Liver (tissue), 3 donors: ENCODE measurements at regions not wholly inside any gene's neighbourhood (a gene's known extent, or its start where the extent isn't known, plus 50 kb on each side); places are given as distances from the start of the nearest gene placed in this dataset.

Source experiments
- FOXA1 ChIP-seq: IDR thresholded peaks from 2 replicates; pipeline ENCODE4 v1.6.1; 2016; ENCODE audit warnings: antibody characterized with exemption
- JUND ChIP-seq, 2 donors: IDR thresholded peaks; 2 replicates each; pipeline ENCODE4 v1.6.1; 2016; ENCODE audit warnings: antibody characterized with exemption in 2 of 2
- TF ChIP-seq, protein P1 (sequence below): fragments of 150-350 bp; IDR thresholded peaks from 2 replicates; pipeline ENCODE4 v1.5.1; 2017; ENCODE audit warnings: improper control_type of control experiment, low read depth, low read length; ENCODE audit not compliant: missing input control
- donor health status: healthy.
- donor health status: healthy.

DNA sequence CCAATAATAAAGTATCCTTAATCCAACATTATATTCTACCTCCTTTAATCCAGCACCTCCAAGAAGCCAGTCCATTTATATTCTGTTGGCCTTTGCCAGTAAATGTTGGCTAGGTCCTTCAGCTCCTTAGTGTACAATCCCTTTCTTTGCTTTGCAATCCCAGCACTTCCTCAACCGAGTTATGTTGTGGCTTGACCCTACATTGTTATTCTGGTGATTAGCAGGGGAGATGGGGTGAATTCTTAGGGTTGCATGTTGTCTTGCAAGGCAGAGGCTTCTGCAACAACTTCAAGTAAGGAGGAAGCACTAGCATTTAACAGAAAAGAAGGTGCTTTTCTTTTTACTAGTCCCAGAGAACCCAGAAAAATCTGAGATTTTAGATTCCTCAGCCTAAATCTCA is 127.2 kb downstream of the CD47 start:
- TF ChIP-seq, protein P1, sequence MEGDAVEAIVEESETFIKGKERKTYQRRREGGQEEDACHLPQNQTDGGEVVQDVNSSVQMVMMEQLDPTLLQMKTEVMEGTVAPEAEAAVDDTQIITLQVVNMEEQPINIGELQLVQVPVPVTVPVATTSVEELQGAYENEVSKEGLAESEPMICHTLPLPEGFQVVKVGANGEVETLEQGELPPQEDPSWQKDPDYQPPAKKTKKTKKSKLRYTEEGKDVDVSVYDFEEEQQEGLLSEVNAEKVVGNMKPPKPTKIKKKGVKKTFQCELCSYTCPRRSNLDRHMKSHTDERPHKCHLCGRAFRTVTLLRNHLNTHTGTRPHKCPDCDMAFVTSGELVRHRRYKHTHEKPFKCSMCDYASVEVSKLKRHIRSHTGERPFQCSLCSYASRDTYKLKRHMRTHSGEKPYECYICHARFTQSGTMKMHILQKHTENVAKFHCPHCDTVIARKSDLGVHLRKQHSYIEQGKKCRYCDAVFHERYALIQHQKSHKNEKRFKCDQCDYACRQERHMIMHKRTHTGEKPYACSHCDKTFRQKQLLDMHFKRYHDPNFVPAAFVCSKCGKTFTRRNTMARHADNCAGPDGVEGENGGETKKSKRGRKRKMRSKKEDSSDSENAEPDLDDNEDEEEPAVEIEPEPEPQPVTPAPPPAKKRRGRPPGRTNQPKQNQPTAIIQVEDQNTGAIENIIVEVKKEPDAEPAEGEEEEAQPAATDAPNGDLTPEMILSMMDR: no peak
- TF ChIP-seq FOXA1 (no peak), JUND (IDR thresholded peaks at IDR 0.05) (no peak)
